Right atrium auricular region (tissue), 2 donors: ENCODE measurements at regions not wholly inside any gene's neighbourhood (a gene's known extent, or its start where the extent isn't known, plus 50 kb on each side); places are given as distances from the start of the nearest gene placed in this dataset.

Experiments used
- DNase-seq: peaks from one replicate; pipeline ENCODE4 v3.0.0-alpha.2; 2019; ENCODE audit warnings: low spot score
- H3K27ac ChIP-seq, 2 donors: fragments of 200-600 bp; sonication (generic); 1 replicate in 1 of 2; 2 replicates in 1 of 2; pipeline ENCODE4 v1.5.1; 2016 to 2019
- H3K27me3 ChIP-seq, 2 donors: fragments of 200-600 bp; sonication (generic); one replicate each; pipeline versions ENCODE4 v1.5.1 to v1.6.0; 2017 to 2019
- H3K36me3 ChIP-seq: fragments of 200-600 bp; sonication (generic); one replicate; pipeline ENCODE4 v1.5.1; 2016
- H3K4me1 ChIP-seq, 2 donors: fragments of 200-600 bp; sonication (generic); one replicate each; pipeline versions ENCODE4 v1.5.1 to v1.6.0; 2017 to 2019
- H3K4me3 ChIP-seq, 2 donors: fragments of 200-600 bp; sonication (generic); 1 replicate in 1 of 2; 2 replicates in 1 of 2; pipeline ENCODE4 v1.5.1; 2017 to 2019; ENCODE audit warnings: mild to moderate bottlenecking in 1 of 2, moderate library complexity in 1 of 2
- H3K9me3 ChIP-seq, 2 donors: fragments of 200-600 bp; sonication (generic); one replicate each; pipeline ENCODE4 v1.5.1; 2019
- TF ChIP-seq, protein P1 (sequence below), 2 donors: fragments of 200-600 bp; sonication (generic); IDR thresholded peaks; one replicate each; pipeline ENCODE4 v1.5.1; 2019; ENCODE audit warnings: antibody characterized with exemption in 2 of 2

DNA sequence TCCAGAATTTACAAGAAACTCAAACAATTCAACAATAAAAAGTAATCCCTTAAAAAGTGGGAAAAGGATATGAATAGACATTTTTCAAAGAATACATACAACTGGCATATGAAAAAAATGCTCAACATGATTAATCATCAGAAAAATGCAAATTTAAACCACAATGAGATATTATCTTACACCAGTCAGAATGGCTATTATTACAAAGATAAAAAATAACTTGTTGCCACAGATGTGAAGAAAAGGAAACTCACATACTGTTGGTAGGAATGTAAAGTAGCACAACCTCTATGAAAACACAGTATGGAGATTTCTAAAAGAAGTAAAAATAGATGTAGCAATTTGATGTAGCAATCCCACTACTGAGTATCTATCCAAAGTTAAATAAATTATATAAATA is 65.1 kb upstream of the DIAPH2 start:
- Histone ChIP-seq H3K27ac (no peak overlapping the region), H3K36me3 (no peaks in the 10 kb centered on the region), H3K4me3 (no peak overlapping the region), H3K9me3 (no peaks in the 10 kb centered on the region), H3K27me3 (no peaks in the 10 kb centered on the region), H3K4me1 (no peaks in the 10 kb centered on the region)
- no peak for DNase-seq
- TF ChIP-seq, protein P1, sequence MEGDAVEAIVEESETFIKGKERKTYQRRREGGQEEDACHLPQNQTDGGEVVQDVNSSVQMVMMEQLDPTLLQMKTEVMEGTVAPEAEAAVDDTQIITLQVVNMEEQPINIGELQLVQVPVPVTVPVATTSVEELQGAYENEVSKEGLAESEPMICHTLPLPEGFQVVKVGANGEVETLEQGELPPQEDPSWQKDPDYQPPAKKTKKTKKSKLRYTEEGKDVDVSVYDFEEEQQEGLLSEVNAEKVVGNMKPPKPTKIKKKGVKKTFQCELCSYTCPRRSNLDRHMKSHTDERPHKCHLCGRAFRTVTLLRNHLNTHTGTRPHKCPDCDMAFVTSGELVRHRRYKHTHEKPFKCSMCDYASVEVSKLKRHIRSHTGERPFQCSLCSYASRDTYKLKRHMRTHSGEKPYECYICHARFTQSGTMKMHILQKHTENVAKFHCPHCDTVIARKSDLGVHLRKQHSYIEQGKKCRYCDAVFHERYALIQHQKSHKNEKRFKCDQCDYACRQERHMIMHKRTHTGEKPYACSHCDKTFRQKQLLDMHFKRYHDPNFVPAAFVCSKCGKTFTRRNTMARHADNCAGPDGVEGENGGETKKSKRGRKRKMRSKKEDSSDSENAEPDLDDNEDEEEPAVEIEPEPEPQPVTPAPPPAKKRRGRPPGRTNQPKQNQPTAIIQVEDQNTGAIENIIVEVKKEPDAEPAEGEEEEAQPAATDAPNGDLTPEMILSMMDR (IDR thresholded peaks at IDR 0.05): no peak

DNA sequence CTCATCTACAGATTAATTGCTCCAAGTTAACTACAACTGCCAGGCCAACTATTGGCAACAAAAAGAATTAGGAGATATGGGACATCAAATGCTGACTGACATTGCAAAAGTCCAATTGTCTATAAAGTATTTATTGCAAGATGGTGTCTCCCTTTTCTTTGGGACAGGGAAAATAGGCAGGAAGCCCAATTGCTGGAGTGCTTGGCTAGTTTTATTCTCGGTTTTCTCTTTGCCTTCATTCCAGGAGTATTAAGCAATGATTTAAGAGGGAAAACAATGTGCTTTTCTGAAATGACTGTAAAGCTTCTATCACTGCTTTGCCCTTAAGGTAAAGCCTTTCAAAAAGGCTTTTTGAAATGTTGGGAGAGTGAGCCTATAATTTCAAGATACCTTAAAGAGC is 62.8 kb upstream of the DIAPH2 start:
- no peaks in the 10 kb centered on the region for H3K4me1 ChIP-seq
- TF ChIP-seq, protein P1 (IDR thresholded peaks at IDR 0.05): no peak
- H3K9me3 ChIP-seq: no peaks in the 10 kb centered on the region
- DNase-seq: no peak
- no peaks in the 10 kb centered on the region for H3K36me3 ChIP-seq
- no peak overlapping the region for H3K4me3 ChIP-seq
- H3K27ac ChIP-seq: no peak overlapping the region
- H3K27me3 ChIP-seq: no peaks in the 10 kb centered on the region
